Astrocyte of the hippocampus (primary cell): ENCODE measurements at regions not wholly inside any gene's neighbourhood (a gene's known extent, or its start where the extent isn't known, plus 50 kb on each side); places are given as distances from the start of the nearest gene placed in this dataset.
A peak's percentile ranks its signal among the peaks of the same experiment; 100 is the strongest.

ENCODE experiments used
- DNase-seq: peaks from one replicate; pipeline ENCODE4 v3.0.0; 2011; ENCODE audit warnings: low read depth, low spot score

GRCh38 chr4:106677213-106677612, 308.6 kb upstream of the GIMD1 start:
- DNase-seq, result no peak

- no peak for DNase-seq
Measured at GRCh38 chr4:106676173-106676921, 307.8 kb upstream of the GIMD1 start.

GRCh38 chr4:106671716-106672115, 303.1 kb upstream of the GIMD1 start:
- peak; percentile 2 for DNase-seq

GRCh38 chr4:106670976-106671375, 302.4 kb upstream of the GIMD1 start:
- no peak for DNase-seq

GRCh38 chr4:106659371-106659770, 290.8 kb upstream of the GIMD1 start:
- DNase-seq, result no peak

GRCh38 chr4:106652095-106652494, 283.5 kb upstream of the GIMD1 start:
- no peak for DNase-seq

GRCh38 chr4:106650701-106651100, 282.1 kb upstream of the GIMD1 start:
- no peak for DNase-seq

- no peak for DNase-seq
Measured at GRCh38 chr4:106647451-106647850, 278.9 kb upstream of the GIMD1 start.

- DNase-seq, result no peak
Measured at GRCh38 chr4:106629268-106629625, 260.7 kb upstream of the GIMD1 start.

- no peak for DNase-seq
Measured at GRCh38 chr4:106628586-106629267, 260.1 kb upstream of the GIMD1 start.

GRCh38 chr4:106627051-106627450, 258.5 kb upstream of the GIMD1 start:
- DNase-seq, result no peak

GRCh38 chr4:106624671-106625070, 256.1 kb upstream of the GIMD1 start:
- DNase-seq, result no peak

- no peak for DNase-seq
Measured at GRCh38 chr4:106618956-106619355, 250.4 kb upstream of the GIMD1 start.

GRCh38 chr4:106615961-106616360, 247.4 kb upstream of the GIMD1 start:
- DNase-seq, result no peak

GRCh38 chr4:106615410-106615945, 246.9 kb upstream of the GIMD1 start:
- DNase-seq, result no peak

GRCh38 chr4:106614441-106614840, 245.9 kb upstream of the GIMD1 start:
- DNase-seq, result no peak

- DNase-seq, result no peak
Measured at GRCh38 chr4:106609917-106610316, 241.3 kb upstream of the GIMD1 start.

- DNase-seq, result no peak
Measured at GRCh38 chr4:106607558-106607957, 239.0 kb upstream of the GIMD1 start.

GRCh38 chr4:106604319-106605051, 235.9 kb upstream of the GIMD1 start:
- DNase-seq, result no peak

- no peak for DNase-seq
Measured at GRCh38 chr4:106603471-106603870, 234.9 kb upstream of the GIMD1 start.

- no peak for DNase-seq
Measured at GRCh38 chr4:106602711-106603110, 234.1 kb upstream of the GIMD1 start.

- DNase-seq, result no peak
Measured at GRCh38 chr4:106601519-106601918, 232.9 kb upstream of the GIMD1 start.
